Left ventricle myocardium inferior (tissue), 1 donor: ENCODE measurements at regions not wholly inside any gene's neighbourhood (a gene's known extent, or its start where the extent isn't known, plus 50 kb on each side); places are given as distances from the start of the nearest gene placed in this dataset.

Source experiments
- DNase-seq: peaks from one replicate; pipeline ENCODE4 v3.0.0-alpha.2; 2020
- H3K27ac ChIP-seq: fragments of 200-600 bp; replicated peaks from 2 replicates; pipeline ENCODE4 v1.8.0; 2021
- H3K27me3 ChIP-seq: fragments of 200-600 bp; 2 replicates; pipeline ENCODE4 v1.8.0; 2021; ENCODE audit warnings: low read depth
- H3K36me3 ChIP-seq: fragments of 200-600 bp; 2 replicates; pipeline ENCODE4 v1.8.0; 2021
- H3K4me1 ChIP-seq: fragments of 200-600 bp; 2 replicates; pipeline ENCODE4 v1.8.0; 2021
- H3K4me3 ChIP-seq: fragments of 200-600 bp; 2 replicates; pipeline ENCODE4 v1.8.0; 2021; ENCODE audit warnings: mild to moderate bottlenecking, moderate library complexity
- H3K9me3 ChIP-seq: fragments of 200-600 bp; replicated peaks from 2 replicates; pipeline ENCODE4 v1.8.0; 2021
- CTCF ChIP-seq: fragments of 200-600 bp; IDR thresholded peaks from 2 replicates; pipeline ENCODE4 v1.8.0; 2021; ENCODE audit warnings: antibody characterized with exemption, mild to moderate bottlenecking, borderline replicate concordance
- intact Hi-C: fragments of 100-400 bp; cut with micrococcal nuclease; formaldehyde crosslinking; loops from one replicate; pipeline ENCODE4 v1.11.0; 2022
- donor health status: DM: no; HTN: yes; CAD: no; lungs with severe emphysema.

- no peak overlapping the region for H3K4me3 ChIP-seq
- intact Hi-C loops = no loop called here
- TF ChIP-seq CTCF = no peak
These were observed 256.7 kb downstream of the ZPLD1 start for GRCh38 chr3:102691507-102691906.

GRCh38 chr3:102699104-102699818, 264.4 kb downstream of the ZPLD1 start:
- Histone ChIP-seq H3K27me3 (no peaks in the 10 kb centered on the region), H3K36me3 (no peaks in the 10 kb centered on the region), H3K4me1 (peaks cover 21% of the 10 kb centered on the region), H3K4me3 (no peak overlapping the region), H3K27ac (peak overlapping the region; percentile 83), H3K9me3 (no peaks in the 10 kb centered on the region)
- TF ChIP-seq CTCF = no peak
- intact Hi-C loops = no loop called here
- no peak for DNase-seq

More at GRCh38 chr3:102691507-102691906, 256.7 kb downstream of the ZPLD1 start:
- peaks cover 4% of the 10 kb centered on the region for H3K27me3 ChIP-seq
- no peaks in the 10 kb centered on the region for H3K4me1 ChIP-seq
- DNase-seq = no peak
- H3K9me3 ChIP-seq = peaks cover 10% of the 10 kb centered on the region
- H3K36me3 ChIP-seq = no peaks in the 10 kb centered on the region
- no peak overlapping the region for H3K27ac ChIP-seq

GRCh38 chr3:102699819-102700140, 265.0 kb downstream of the ZPLD1 start:
- H3K4me1 ChIP-seq = peaks cover 21% of the 10 kb centered on the region
- no peak for DNase-seq
- H3K36me3 ChIP-seq = no peaks in the 10 kb centered on the region
- no peak for TF ChIP-seq CTCF
- intact Hi-C loops = no loop called here
- H3K4me3 ChIP-seq = no peak overlapping the region
- no peaks in the 10 kb centered on the region for H3K9me3 ChIP-seq
- no peaks in the 10 kb centered on the region for H3K27me3 ChIP-seq
- H3K27ac ChIP-seq = peak overlapping the region; percentile 83

GRCh38 chr3:102712896-102713295, 278.1 kb downstream of the ZPLD1 start:
- intact Hi-C loops = no loop called here
- no peaks in the 10 kb centered on the region for H3K9me3 ChIP-seq
- no peaks in the 10 kb centered on the region for H3K27me3 ChIP-seq
- H3K4me3 ChIP-seq = no peak overlapping the region
- H3K27ac ChIP-seq = no peak overlapping the region
- no peaks in the 10 kb centered on the region for H3K36me3 ChIP-seq
- no peak for TF ChIP-seq CTCF
- no peak for DNase-seq
- H3K4me1 ChIP-seq = no peaks in the 10 kb centered on the region

- H3K27ac ChIP-seq = no peak overlapping the region
- no peak for DNase-seq
- H3K4me1 ChIP-seq = no peaks in the 10 kb centered on the region
- intact Hi-C loops = no loop called here
- TF ChIP-seq CTCF = no peak
- no peaks in the 10 kb centered on the region for H3K9me3 ChIP-seq
- H3K36me3 ChIP-seq = no peaks in the 10 kb centered on the region
- H3K4me3 ChIP-seq = no peak overlapping the region
- H3K27me3 ChIP-seq = no peaks in the 10 kb centered on the region
These were observed 279.8 kb downstream of the ZPLD1 start for GRCh38 chr3:102714567-102714966.
